A673 (cell line): ENCODE measurements at regions not wholly inside any gene's neighbourhood (a gene's known extent, or its start where the extent isn't known, plus 50 kb on each side); places are given as distances from the start of the nearest gene placed in this dataset.

Experiments
- BruUV-seq: library from RNA; stranded (reverse); fragments of 400-500 nt; replicated peaks from 2 replicates; lab custom pipeline; 2021; lab: Mats Ljungman, UMichigan
- CTCF ChIA-PET: fragments of 300-600 bp; sonication (Branson Sonifier 250); formaldehyde crosslinking; loops from one replicate; lab custom pipeline; 2022; ENCODE audit warnings: antibody characterized with exemption; lab: Charles Lee
- POLR2A ChIA-PET: fragments of 300-600 bp; sonication (Branson Sonifier 250); formaldehyde crosslinking; loops from one replicate; lab custom pipeline; 2022; ENCODE audit warnings: antibody characterized with exemption; ENCODE audit not compliant: low non-redundant PET; lab: Charles Lee
- DNase-seq: peaks from one replicate; pipeline ENCODE4 v3.0.0-alpha.2; 2015; ENCODE audit warnings: low spot score
- H3K27ac ChIP-seq: fragments of 200-600 bp; sonication (generic); 2 replicates; pipeline ENCODE4 v1.5.1; 2016; ENCODE audit warnings: mixed run types, low read depth, mild to moderate bottlenecking, mixed read lengths, antibody characterized with exemption, low read length; ENCODE audit not compliant: poor library complexity, severe bottlenecking
- H3K27me3 ChIP-seq: fragments of 200-600 bp; sonication (generic); replicated peaks from 2 replicates; pipeline ENCODE4 v1.6.1; 2017; ENCODE audit warnings: mixed run types, low read depth, mild to moderate bottlenecking, mixed read lengths, antibody characterized with exemption, low read length; ENCODE audit not compliant: insufficient read depth, poor library complexity
- H3K36me3 ChIP-seq: fragments of 200-600 bp; sonication (generic); 2 replicates; pipeline ENCODE4 v1.6.1; 2016; ENCODE audit warnings: mixed run types, mild to moderate bottlenecking, mixed read lengths, antibody characterized with exemption, low read length; ENCODE audit not compliant: insufficient read depth, poor library complexity, severe bottlenecking
- H3K4me1 ChIP-seq: fragments of 200-600 bp; sonication (generic); 2 replicates; pipeline ENCODE4 v1.6.1; 2017; ENCODE audit warnings: mixed run types, mild to moderate bottlenecking, mixed read lengths, antibody characterized with exemption, low read length; ENCODE audit not compliant: insufficient read depth, poor library complexity, severe bottlenecking
- H3K4me3 ChIP-seq: fragments of 200-600 bp; sonication (generic); 2 replicates; pipeline ENCODE4 v1.5.1; 2016; ENCODE audit warnings: low read depth, mixed run types, mild to moderate bottlenecking, mixed read lengths, low read length; ENCODE audit not compliant: poor library complexity, severe bottlenecking
- H3K9me3 ChIP-seq: fragments of 200-600 bp; sonication (generic); 2 replicates; pipeline ENCODE4 v1.6.1; 2016; ENCODE audit warnings: mixed run types, low read depth, mild to moderate bottlenecking, mixed read lengths, antibody characterized with exemption, low read length; ENCODE audit not compliant: poor library complexity, severe bottlenecking
- CTCF ChIP-seq: fragments of 300-800, 200-600 bp; sonication (generic); conservative IDR thresholded peaks from 2 replicates; pipeline ENCODE4 v1.5.1; 2017; ENCODE audit warnings: low read depth, mild to moderate bottlenecking, antibody characterized with exemption, low read length, moderate library complexity, mixed read lengths
- EZH2 ChIP-seq: fragments of 200-600 bp; sonication (generic); IDR thresholded peaks from 2 replicates; pipeline ENCODE4 v1.6.1; 2017; ENCODE audit warnings: borderline replicate concordance, low read depth, mild to moderate bottlenecking, mixed read lengths, antibody characterized with exemption, low read length; ENCODE audit not compliant: poor library complexity, severe bottlenecking
- intact Hi-C: fragments of 100-400 bp; cut with micrococcal nuclease; formaldehyde crosslinking; loops from one replicate; pipeline ENCODE4 v1.10.0; 2022; ENCODE audit not compliant: unreplicated experiment

GRCh38 chr12:67152451-67152850 lies 116.7 kb upstream of the CAND1 start:
- Histone ChIP-seq H3K36me3 (no peaks in the 10 kb centered on the region), H3K4me1 (peaks cover 14% of the 10 kb centered on the region), H3K9me3 (no peaks in the 10 kb centered on the region), H3K27ac (no peak overlapping the region), H3K27me3 (no peaks in the 10 kb centered on the region), H3K4me3 (no peak overlapping the region)
- intact Hi-C loops: no loop called here
- POLR2A ChIA-PET: no interaction called here
- no TSS peak for BruUV-seq
- TF ChIP-seq EZH2 (no peak), CTCF (no peak)
- CTCF ChIA-PET: interaction anchor here (1.1 kb wide), 1 partner anchor 9 kb away, joined by 3 read pairs; no protein-coding TSS in a partner anchor
- no peak for DNase-seq

- no peak overlapping the region for H3K27ac ChIP-seq
- ChIA-PET POLR2A (no interaction called here), CTCF (no interaction called here)
- H3K4me1 ChIP-seq: peaks cover 14% of the 10 kb centered on the region
- H3K36me3 ChIP-seq: no peaks in the 10 kb centered on the region
- H3K27me3 ChIP-seq: peaks cover 9% of the 10 kb centered on the region
- no peak for DNase-seq
- no peaks in the 10 kb centered on the region for H3K9me3 ChIP-seq
- no TSS peak for BruUV-seq
- no peak overlapping the region for H3K4me3 ChIP-seq
- TF ChIP-seq CTCF (no peak), EZH2 (no peak)
- intact Hi-C loops: no loop called here
Measured at GRCh38 chr12:67154901-67155300, 114.3 kb upstream of the CAND1 start.

- no TSS peak for BruUV-seq
- no peaks in the 10 kb centered on the region for H3K36me3 ChIP-seq
- no peaks in the 10 kb centered on the region for H3K9me3 ChIP-seq
- TF ChIP-seq CTCF (no peak), EZH2 (no peak)
- peaks cover 9% of the 10 kb centered on the region for H3K27me3 ChIP-seq
- DNase-seq: peak; percentile 14
- POLR2A ChIA-PET: no interaction called here
- H3K27ac ChIP-seq: no peak overlapping the region
- intact Hi-C loops: no loop called here
- CTCF ChIA-PET: no interaction called here
- H3K4me1 ChIP-seq: peaks cover 14% of the 10 kb centered on the region
- H3K4me3 ChIP-seq: no peak overlapping the region
Measured at GRCh38 chr12:67155863-67156262, 113.3 kb upstream of the CAND1 start.
